Bronchial epithelial cell (primary cell): ENCODE measurements at regions not wholly inside any gene's neighbourhood (a gene's known extent, or its start where the extent isn't known, plus 50 kb on each side); places are given as distances from the start of the nearest gene placed in this dataset.
A peak's percentile ranks its signal among the peaks of the same experiment; 100 is the strongest.

ENCODE experiments used
- DNase-seq: peaks from one replicate; pipeline ENCODE4 v3.0.0-alpha.2; 2010; ENCODE audit warnings: low read depth
- FAIRE-seq: peaks from 2 replicates; lab custom pipeline; 2011; peaks lifted over from hg19 to GRCh38; lab: Jason Lieb, UNC
- H3K27me3 ChIP-seq: 2 replicates; pipeline ENCODE4 v1.5.1; 2011; ENCODE audit warnings: low read length; ENCODE audit not compliant: control insufficient read depth, insufficient read depth
- H3K36me3 ChIP-seq: 2 replicates; pipeline ENCODE4 v1.5.1; 2011; ENCODE audit warnings: low read length; ENCODE audit not compliant: control insufficient read depth, insufficient read depth
- H3K4me3 ChIP-seq: 2 replicates; pipeline ENCODE4 v1.5.1; 2011; ENCODE audit warnings: mild to moderate bottlenecking, low read depth, low read length, control low read depth
- TF ChIP-seq, protein P1 (sequence below): IDR thresholded peaks from 2 replicates; pipeline ENCODE4 v1.5.1; 2011; ENCODE audit warnings: mild to moderate bottlenecking, moderate library complexity, low read length, control low read depth, inconsistent platforms; ENCODE audit not compliant: insufficient read depth, severe bottlenecking

DNA sequence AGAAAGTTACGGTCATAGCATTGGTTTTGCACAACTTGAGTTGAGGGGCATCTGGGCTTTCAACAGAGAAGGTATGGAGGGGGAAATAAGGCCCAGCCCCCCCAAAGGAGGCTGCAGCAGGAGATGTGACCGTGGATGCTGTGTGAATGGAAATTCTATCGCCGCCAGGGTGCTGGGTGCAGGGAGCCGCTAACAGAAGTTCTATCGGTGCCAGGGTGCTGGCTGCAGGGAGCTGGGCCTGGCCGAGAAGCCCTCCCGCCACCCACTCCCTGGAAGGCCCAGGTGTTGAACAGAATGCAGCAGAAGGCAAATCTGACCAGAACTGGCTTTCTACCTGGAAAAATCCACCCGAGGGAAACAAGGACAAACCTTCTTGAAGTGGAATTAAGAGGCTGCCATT lies 115.0 kb downstream of the SHANK2 start:
- Histone ChIP-seq H3K27me3 (no peaks in the 10 kb centered on the region), H3K4me3 (no peak overlapping the region), H3K36me3 (no peaks in the 10 kb centered on the region)
- TF ChIP-seq, protein P1, sequence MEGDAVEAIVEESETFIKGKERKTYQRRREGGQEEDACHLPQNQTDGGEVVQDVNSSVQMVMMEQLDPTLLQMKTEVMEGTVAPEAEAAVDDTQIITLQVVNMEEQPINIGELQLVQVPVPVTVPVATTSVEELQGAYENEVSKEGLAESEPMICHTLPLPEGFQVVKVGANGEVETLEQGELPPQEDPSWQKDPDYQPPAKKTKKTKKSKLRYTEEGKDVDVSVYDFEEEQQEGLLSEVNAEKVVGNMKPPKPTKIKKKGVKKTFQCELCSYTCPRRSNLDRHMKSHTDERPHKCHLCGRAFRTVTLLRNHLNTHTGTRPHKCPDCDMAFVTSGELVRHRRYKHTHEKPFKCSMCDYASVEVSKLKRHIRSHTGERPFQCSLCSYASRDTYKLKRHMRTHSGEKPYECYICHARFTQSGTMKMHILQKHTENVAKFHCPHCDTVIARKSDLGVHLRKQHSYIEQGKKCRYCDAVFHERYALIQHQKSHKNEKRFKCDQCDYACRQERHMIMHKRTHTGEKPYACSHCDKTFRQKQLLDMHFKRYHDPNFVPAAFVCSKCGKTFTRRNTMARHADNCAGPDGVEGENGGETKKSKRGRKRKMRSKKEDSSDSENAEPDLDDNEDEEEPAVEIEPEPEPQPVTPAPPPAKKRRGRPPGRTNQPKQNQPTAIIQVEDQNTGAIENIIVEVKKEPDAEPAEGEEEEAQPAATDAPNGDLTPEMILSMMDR: no peak
- FAIRE-seq (no peak), DNase-seq (no peak)

GRCh38 chr11:71136095-71136845 lies 116.1 kb downstream of the SHANK2 start:
- H3K36me3 ChIP-seq: peaks cover 1% of the 10 kb centered on the region
- TF ChIP-seq, protein P1: no peak

GRCh38 chr11:71135112-71135511 lies 117.3 kb downstream of the SHANK2 start:
- no peaks in the 10 kb centered on the region for H3K27me3 ChIP-seq
- FAIRE-seq (no peak), DNase-seq (no peak)
- no peak overlapping the region for H3K4me3 ChIP-seq
- TF ChIP-seq, protein P1: no peak
- H3K36me3 ChIP-seq: peaks cover 1% of the 10 kb centered on the region

More at GRCh38 chr11:71136095-71136845, 116.1 kb downstream of the SHANK2 start:
- H3K27me3 ChIP-seq: no peaks in the 10 kb centered on the region
- FAIRE-seq (peak; percentile 23), DNase-seq (no peak)
- H3K4me3 ChIP-seq: no peak overlapping the region

DNA sequence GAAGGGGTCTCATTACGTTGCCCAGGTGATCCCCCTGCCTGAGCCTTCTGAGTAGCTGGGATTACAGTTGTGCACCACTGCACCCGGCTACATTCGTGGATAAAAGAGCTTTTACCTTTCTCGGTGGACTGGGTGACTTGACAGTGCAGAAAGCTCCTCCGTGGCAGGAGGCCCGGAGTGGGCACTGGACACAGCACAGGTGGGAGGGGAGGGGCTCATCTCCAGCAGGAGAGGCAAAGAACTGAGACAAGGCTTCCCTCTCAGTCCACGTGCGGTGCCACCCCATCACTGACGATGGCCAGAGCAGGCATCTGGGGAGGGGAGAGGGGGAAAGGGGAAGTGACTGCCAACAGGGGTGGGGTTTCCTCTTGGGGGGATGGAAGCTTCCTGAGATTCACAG lies 118.4 kb downstream of the SHANK2 start:
- FAIRE-seq (no peak), DNase-seq (no peak)
- no peaks in the 10 kb centered on the region for H3K27me3 ChIP-seq
- TF ChIP-seq, protein P1: no peak
- peaks cover 1% of the 10 kb centered on the region for H3K36me3 ChIP-seq
- no peak overlapping the region for H3K4me3 ChIP-seq

- no peak for FAIRE-seq
- H3K27me3 ChIP-seq: no peaks in the 10 kb centered on the region
- peaks cover 1% of the 10 kb centered on the region for H3K36me3 ChIP-seq
- no peak overlapping the region for H3K4me3 ChIP-seq
- TF ChIP-seq, protein P1: no peak
- DNase-seq: no peak
These were observed 120.5 kb downstream of the SHANK2 start for GRCh38 chr11:71131861-71132260.
